SJCRH30 (cell line): ENCODE measurements at regions not wholly inside any gene's neighbourhood (a gene's known extent, or its start where the extent isn't known, plus 50 kb on each side); places are given as distances from the start of the nearest gene placed in this dataset.

Source experiments
- DNase-seq, 2 experiments: peaks; one replicate each; pipeline ENCODE4 v3.0.0-alpha.2; 2015 to 2020
- H3K27ac ChIP-seq: fragments of 250-450 bp; sonication (Bioruptor Pico); 2 replicates; pipeline ENCODE4 v1.5.1; 2020; ENCODE audit warnings: mild to moderate bottlenecking, moderate library complexity
- H3K27me3 ChIP-seq: fragments of 250-450 bp; sonication (Bioruptor Pico); 2 replicates; pipeline ENCODE4 v1.5.1; 2020; ENCODE audit warnings: mild to moderate bottlenecking, moderate library complexity
- H3K36me3 ChIP-seq: fragments of 250-450 bp; sonication (Bioruptor Pico); 2 replicates; pipeline ENCODE4 v1.5.1; 2020; ENCODE audit warnings: mild to moderate bottlenecking, moderate library complexity
- H3K4me1 ChIP-seq: fragments of 250-450 bp; sonication (Bioruptor Pico); 2 replicates; pipeline ENCODE4 v1.5.1; 2020; ENCODE audit warnings: mild to moderate bottlenecking, moderate library complexity
- H3K4me3 ChIP-seq: fragments of 250-450 bp; sonication (Bioruptor Pico); 2 replicates; pipeline ENCODE4 v1.5.1; 2020; ENCODE audit warnings: mild to moderate bottlenecking, moderate library complexity
- H3K9me3 ChIP-seq: fragments of 250-450 bp; sonication (Bioruptor Pico); replicated peaks from 2 replicates; pipeline ENCODE4 v1.5.1; 2020; ENCODE audit warnings: mild to moderate bottlenecking, moderate library complexity

- no peak for DNase-seq
- Histone ChIP-seq H3K4me1 (peaks cover 6% of the 10 kb centered on the region), H3K36me3 (no peaks in the 10 kb centered on the region), H3K9me3 (no peaks in the 10 kb centered on the region; the same call in 1 of the 2 replicates), H3K27ac (no peak overlapping the region), H3K4me3 (no peak overlapping the region), H3K27me3 (no peaks in the 10 kb centered on the region)
These were observed 139.4 kb upstream of the AGR3 start for GRCh38 chr7:17021205-17021604.

DNA sequence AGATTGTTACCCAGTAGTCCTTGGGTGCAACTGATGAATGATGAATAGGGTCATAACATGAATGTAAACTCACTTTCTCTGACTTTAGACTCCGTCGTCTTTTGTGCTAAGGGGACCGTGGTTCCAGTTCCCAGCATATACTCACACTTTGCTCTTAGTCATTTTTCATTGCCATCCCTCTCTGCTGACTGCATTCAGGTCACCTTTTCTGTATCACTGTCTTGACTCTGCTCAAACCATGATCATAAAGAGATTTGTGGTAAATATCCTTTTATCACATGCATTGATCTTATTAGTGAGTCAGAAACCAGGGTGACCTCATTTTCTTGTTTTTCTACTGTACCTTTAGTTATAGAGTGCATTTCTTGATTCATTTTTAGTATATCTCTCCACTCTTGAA, 141.1 kb upstream of the AGR3 start:
- no peaks in the 10 kb centered on the region for H3K27me3 ChIP-seq
- H3K4me3 ChIP-seq, result no peak overlapping the region
- no peak overlapping the region for H3K27ac ChIP-seq
- no peaks in the 10 kb centered on the region for H3K36me3 ChIP-seq
- H3K4me1 ChIP-seq, result no peaks in the 10 kb centered on the region
- H3K9me3 ChIP-seq, result no peaks in the 10 kb centered on the region; the same call in 1 of the 2 replicates
- no peak for DNase-seq

DNA sequence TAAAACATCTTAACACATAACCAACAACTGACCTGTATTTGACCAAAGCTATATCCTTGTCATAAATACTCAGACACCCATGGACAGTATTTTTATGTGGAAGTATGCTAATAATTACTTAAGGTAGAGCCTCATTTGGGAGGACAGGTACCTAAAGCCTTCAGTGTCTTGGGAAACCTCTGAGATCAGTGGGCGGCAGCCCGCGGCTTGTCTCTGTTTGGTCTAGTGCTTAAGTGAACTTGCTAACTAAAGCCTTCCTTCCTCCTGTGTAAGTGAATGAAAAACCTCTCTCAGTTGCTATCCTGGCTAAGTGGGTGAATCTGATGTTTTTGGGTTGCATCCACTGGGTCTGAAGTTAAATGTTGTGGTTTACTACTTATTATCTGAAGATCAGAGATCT, 144.5 kb upstream of the AGR3 start:
- no peak overlapping the region for H3K4me3 ChIP-seq
- H3K27ac ChIP-seq, result no peak overlapping the region
- no peaks in the 10 kb centered on the region for H3K27me3 ChIP-seq
- no peak for DNase-seq
- H3K36me3 ChIP-seq, result no peaks in the 10 kb centered on the region
- peaks cover 22% of the 10 kb centered on the region for H3K4me1 ChIP-seq
- H3K9me3 ChIP-seq, result no peaks in the 10 kb centered on the region; the same call in 1 of the 2 replicates

GRCh38 chr7:17027143-17027788, 145.5 kb upstream of the AGR3 start:
- Histone ChIP-seq H3K36me3 (no peaks in the 10 kb centered on the region), H3K27ac (no peak overlapping the region), H3K27me3 (no peaks in the 10 kb centered on the region), H3K9me3 (no peaks in the 10 kb centered on the region; the same call in 1 of the 2 replicates), H3K4me1 (peaks cover 32% of the 10 kb centered on the region), H3K4me3 (no peak overlapping the region)
- no peak for DNase-seq

DNA sequence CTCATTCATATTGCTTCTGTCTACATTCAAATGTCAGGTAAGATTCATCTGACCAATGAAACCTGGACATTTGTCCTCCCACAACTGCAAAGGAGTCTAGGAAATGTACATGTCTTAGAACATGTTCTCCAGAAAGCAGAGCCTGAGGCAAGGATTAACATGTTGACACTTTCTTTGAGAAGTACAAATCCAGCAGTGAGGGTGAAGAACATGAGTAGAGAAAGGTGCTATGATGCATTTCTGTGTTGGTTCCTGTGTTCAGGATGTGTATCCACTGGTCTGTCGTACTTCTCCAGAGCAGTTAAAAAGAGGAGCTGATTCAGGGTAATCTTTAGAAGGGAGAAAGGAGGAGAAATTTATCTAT, 146.0 kb upstream of the AGR3 start:
- no peak for DNase-seq
- no peaks in the 10 kb centered on the region for H3K36me3 ChIP-seq
- H3K27me3 ChIP-seq, result no peaks in the 10 kb centered on the region
- H3K27ac ChIP-seq, result no peak overlapping the region
- peaks cover 34% of the 10 kb centered on the region for H3K4me1 ChIP-seq
- H3K4me3 ChIP-seq, result no peak overlapping the region
- H3K9me3 ChIP-seq, result no peaks in the 10 kb centered on the region

- Histone ChIP-seq H3K27me3 (no peaks in the 10 kb centered on the region), H3K9me3 (no peaks in the 10 kb centered on the region), H3K4me3 (no peak overlapping the region), H3K36me3 (no peaks in the 10 kb centered on the region), H3K4me1 (peaks cover 34% of the 10 kb centered on the region), H3K27ac (peak overlapping the region; percentile 96)
- DNase-seq, result no peak
These were observed 147.4 kb upstream of the AGR3 start for GRCh38 chr7:17029150-17029549.

- H3K36me3 ChIP-seq, result no peaks in the 10 kb centered on the region
- H3K27ac ChIP-seq, result peak overlapping the region; percentile 96
- peaks cover 34% of the 10 kb centered on the region for H3K4me1 ChIP-seq
- DNase-seq, result peak; percentile 77 to 95
- no peaks in the 10 kb centered on the region for H3K27me3 ChIP-seq
- no peak overlapping the region for H3K4me3 ChIP-seq
- no peaks in the 10 kb centered on the region for H3K9me3 ChIP-seq
These were observed 148.8 kb upstream of the AGR3 start for GRCh38 chr7:17030559-17030958.

GRCh38 chr7:17031906-17032551, 150.2 kb upstream of the AGR3 start:
- Histone ChIP-seq H3K27ac (peak overlapping the region; percentile 96; the same call in 1 of the 2 replicates), H3K4me3 (no peak overlapping the region), H3K4me1 (peaks cover 34% of the 10 kb centered on the region), H3K36me3 (no peaks in the 10 kb centered on the region), H3K9me3 (no peaks in the 10 kb centered on the region), H3K27me3 (no peaks in the 10 kb centered on the region)
- no peak for DNase-seq

- Histone ChIP-seq H3K27ac (no peak overlapping the region), H3K4me1 (peaks cover 34% of the 10 kb centered on the region), H3K9me3 (no peaks in the 10 kb centered on the region), H3K4me3 (no peak overlapping the region), H3K36me3 (no peaks in the 10 kb centered on the region), H3K27me3 (no peaks in the 10 kb centered on the region)
- DNase-seq, result no peak
These were observed 151.5 kb upstream of the AGR3 start for GRCh38 chr7:17033245-17033644.

DNA sequence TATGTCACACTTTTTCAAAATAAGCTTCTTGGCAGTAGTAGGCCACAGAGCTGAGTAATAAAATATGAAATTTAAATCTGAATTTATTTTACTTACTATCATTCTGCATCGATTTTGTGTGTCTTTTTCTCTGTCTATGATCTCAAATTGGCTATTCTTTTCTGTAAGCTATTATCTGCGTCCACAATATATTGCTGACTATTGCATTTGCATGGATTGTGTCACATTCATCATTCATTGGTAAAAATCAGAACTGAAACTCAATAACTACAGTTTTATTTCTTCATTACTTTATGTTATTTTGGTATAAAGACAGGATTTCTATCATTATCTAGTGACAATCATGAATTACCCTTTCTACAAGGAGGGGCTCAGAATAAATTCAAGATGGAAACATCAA, 154.8 kb upstream of the AGR3 start:
- H3K4me1 ChIP-seq, result peaks cover 25% of the 10 kb centered on the region

DNA sequence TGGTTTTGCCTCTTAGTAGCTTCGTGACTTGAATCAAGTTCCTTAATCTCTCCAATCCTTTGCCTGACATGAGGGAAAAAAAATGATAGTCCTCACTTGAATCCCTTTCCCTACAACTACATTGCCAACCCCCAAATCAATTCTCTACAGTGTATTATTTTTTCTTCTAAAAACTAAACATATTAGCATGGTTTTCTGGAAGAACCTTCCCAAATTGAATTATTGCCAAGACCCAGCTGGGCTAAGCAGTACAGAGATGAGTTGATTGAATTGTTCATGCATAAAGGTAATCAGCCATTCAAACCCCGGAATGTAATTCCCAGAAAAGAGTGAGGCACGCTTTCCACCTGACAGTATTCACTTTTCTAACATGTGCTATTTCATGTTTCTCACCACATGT, 155.6 kb upstream of the AGR3 start:
- Histone ChIP-seq H3K4me1 (peaks cover 25% of the 10 kb centered on the region), H3K27ac (no peak overlapping the region), H3K27me3 (no peaks in the 10 kb centered on the region), H3K4me3 (no peak overlapping the region), H3K36me3 (no peaks in the 10 kb centered on the region), H3K9me3 (no peaks in the 10 kb centered on the region)
- no peak for DNase-seq

More for the DNA sequence above, 154.8 kb upstream of the AGR3 start:
- Histone ChIP-seq H3K9me3 (no peaks in the 10 kb centered on the region), H3K36me3 (no peaks in the 10 kb centered on the region), H3K4me3 (no peak overlapping the region), H3K27me3 (no peaks in the 10 kb centered on the region), H3K27ac (no peak overlapping the region)
- no peak for DNase-seq

DNA sequence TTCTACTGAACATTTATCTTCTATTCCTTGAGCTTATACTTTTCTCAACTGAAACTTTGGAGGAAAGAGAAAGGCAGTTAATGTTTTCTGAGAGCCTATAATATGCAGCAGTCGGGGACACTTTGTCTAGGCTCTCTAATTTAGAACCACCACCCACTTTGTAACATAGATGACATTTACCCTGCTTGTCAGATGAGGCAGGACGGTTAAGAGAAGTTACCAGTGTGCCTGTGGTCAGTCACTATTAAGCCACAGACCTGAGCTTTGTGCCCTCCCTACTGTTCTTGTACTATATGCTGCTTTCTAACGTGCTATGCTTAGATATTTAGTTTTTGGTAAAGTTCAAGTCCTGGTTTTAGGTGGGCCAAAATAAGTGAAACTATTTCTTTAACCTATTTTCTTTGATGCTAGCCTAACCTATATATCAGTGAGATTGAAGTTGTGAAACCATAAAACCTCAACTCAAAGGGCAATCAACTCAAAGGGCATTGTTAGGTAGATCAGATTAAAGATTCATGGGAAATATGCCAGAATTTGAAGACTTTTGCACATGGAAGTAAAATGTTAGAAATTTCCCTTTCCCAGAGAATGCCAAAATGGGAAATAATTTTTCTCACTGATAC, 156.5 kb upstream of the AGR3 start:
- H3K4me1 ChIP-seq, result peaks cover 32% of the 10 kb centered on the region
- no peaks in the 10 kb centered on the region for H3K9me3 ChIP-seq
- no peak for DNase-seq
- H3K36me3 ChIP-seq, result no peaks in the 10 kb centered on the region
- H3K27ac ChIP-seq, result no peak overlapping the region
- H3K4me3 ChIP-seq, result no peak overlapping the region
- no peaks in the 10 kb centered on the region for H3K27me3 ChIP-seq

DNA sequence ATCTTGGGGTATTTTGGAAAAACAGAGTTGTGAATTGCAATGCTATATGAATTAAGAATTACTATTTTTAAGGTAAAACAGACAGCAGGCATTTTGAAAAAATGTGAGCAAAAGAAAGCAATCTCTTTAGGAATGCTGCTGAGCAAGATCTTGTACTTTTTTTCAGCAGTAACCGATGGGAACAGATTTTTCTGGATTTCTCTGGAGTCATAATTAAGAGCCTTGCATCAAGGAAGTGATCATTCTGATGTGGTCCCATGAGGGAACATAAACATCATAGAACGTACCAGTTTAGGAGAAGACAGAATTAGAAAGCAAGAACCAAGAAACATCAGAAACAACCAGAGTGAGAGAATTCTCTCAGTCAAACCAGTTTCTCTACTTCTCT, 157.0 kb upstream of the AGR3 start:
- no peak overlapping the region for H3K27ac ChIP-seq
- H3K9me3 ChIP-seq, result no peaks in the 10 kb centered on the region
- H3K4me3 ChIP-seq, result no peak overlapping the region
- no peaks in the 10 kb centered on the region for H3K27me3 ChIP-seq
- no peak for DNase-seq
- peaks cover 32% of the 10 kb centered on the region for H3K4me1 ChIP-seq
- no peaks in the 10 kb centered on the region for H3K36me3 ChIP-seq

GRCh38 chr7:17039372-17039771, 157.6 kb upstream of the AGR3 start:
- Histone ChIP-seq H3K27me3 (no peaks in the 10 kb centered on the region), H3K4me3 (no peak overlapping the region), H3K36me3 (no peaks in the 10 kb centered on the region), H3K27ac (no peak overlapping the region), H3K9me3 (no peaks in the 10 kb centered on the region), H3K4me1 (peaks cover 38% of the 10 kb centered on the region)
- no peak for DNase-seq

DNA sequence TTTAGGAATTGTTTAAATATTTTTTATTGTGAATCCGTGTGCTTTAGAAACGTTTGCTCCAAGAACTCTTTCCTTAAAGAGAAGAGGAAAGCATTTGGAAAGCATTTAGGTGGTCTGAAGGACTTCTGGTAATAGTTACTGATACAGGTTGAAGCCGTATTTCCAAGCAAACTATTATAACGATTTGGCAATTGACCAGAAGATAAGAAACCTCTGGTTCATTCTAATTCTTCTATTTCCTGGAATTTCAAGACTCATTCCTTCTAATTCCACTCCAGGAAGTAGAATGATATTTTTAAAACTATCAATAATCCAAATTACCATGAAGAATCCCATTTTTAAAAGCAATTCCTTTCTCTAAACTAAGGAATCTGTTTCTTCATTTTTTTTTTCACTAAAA, 158.9 kb upstream of the AGR3 start:
- Histone ChIP-seq H3K9me3 (no peaks in the 10 kb centered on the region), H3K36me3 (no peaks in the 10 kb centered on the region), H3K27me3 (no peaks in the 10 kb centered on the region), H3K4me1 (peaks cover 41% of the 10 kb centered on the region), H3K4me3 (no peak overlapping the region), H3K27ac (peak overlapping the region; percentile 50)
- DNase-seq, result no peak
